H1 (cell line): ENCODE measurements at regions not wholly inside any gene's neighbourhood (a gene's known extent, or its start where the extent isn't known, plus 50 kb on each side); places are given as distances from the start of the nearest gene placed in this dataset.

Source experiments
- CTCF ChIA-PET: fragments of 300-600 bp; sonication (Branson Sonifier 250); formaldehyde crosslinking; loops from one replicate; lab custom pipeline; 2021; ENCODE audit not compliant: partially characterized antibody; lab: Charles Lee
- POLR2A ChIA-PET: fragments of 300-600 bp; sonication (Branson Sonifier 250); formaldehyde crosslinking; loops from one replicate; lab custom pipeline; 2021; ENCODE audit warnings: inconsistent platforms; ENCODE audit not compliant: partially characterized antibody; lab: Charles Lee
- DNase-seq, 2 experiments: peaks; one replicate each; pipeline versions ENCODE4 v3.0.0 to v3.0.0-alpha.2; 2010 to 2022; ENCODE audit warnings: low spot score in 2 of 2, low read depth in 1 of 2, mixed read lengths in 1 of 2
- FAIRE-seq: peaks from 2 replicates; lab custom pipeline; 2011; peaks lifted over from hg19 to GRCh38; lab: Jason Lieb, UNC
- H2AFZ ChIP-seq: 2 replicates; pipeline ENCODE4 v1.8.1; 2012; ENCODE audit warnings: low read length, inconsistent platforms
- H2AK5ac ChIP-seq: 2 replicates; pipeline ENCODE4 v1.6.1; 2013; ENCODE audit warnings: low read depth, low read length
- H2BK120ac ChIP-seq: replicated peaks from 2 replicates; pipeline ENCODE3; 2013; ENCODE audit warnings: low read depth, low read length, inconsistent platforms
- H2BK12ac ChIP-seq: 2 replicates; pipeline ENCODE4 v1.6.1; 2013; ENCODE audit warnings: low read depth, low read length
- H2BK15ac ChIP-seq: 2 replicates; pipeline ENCODE4 v1.6.1; 2013; ENCODE audit warnings: low read length
- H2BK20ac ChIP-seq: 2 replicates; pipeline ENCODE4 v1.6.1; 2013; ENCODE audit warnings: low read length
- H2BK5ac ChIP-seq: 2 replicates; pipeline ENCODE4 v1.6.1; 2013; ENCODE audit warnings: low read depth, low read length
- H3K14ac ChIP-seq: 2 replicates; pipeline ENCODE4 v1.6.1; 2013; ENCODE audit warnings: inconsistent platforms; ENCODE audit not compliant: insufficient read length
- H3K18ac ChIP-seq: 2 replicates; pipeline ENCODE4 v1.6.1; 2013; ENCODE audit warnings: low read length; ENCODE audit errors: extremely low read depth
- H3K23ac ChIP-seq: 2 replicates; pipeline ENCODE4 v1.6.1; 2013; ENCODE audit warnings: inconsistent platforms; ENCODE audit not compliant: insufficient read length
- H3K23me2 ChIP-seq: 2 replicates; pipeline ENCODE4 v1.6.1; 2013; ENCODE audit warnings: low read depth, low read length
- H3K27ac ChIP-seq: 2 replicates; pipeline ENCODE4 v1.6.1; 2011; ENCODE audit warnings: low read depth, low read length, inconsistent platforms
- H3K27me3 ChIP-seq, 4 experiments: replicated peaks in 1 of 4; 1 replicate in 1 of 4; 2 replicates in 3 of 4; pipeline versions ENCODE4 v1.6.1 to v1.8.1; 2011 to 2013; ENCODE audit warnings: low read length in 3 of 4, mild to moderate bottlenecking in 3 of 4, inconsistent platforms in 2 of 4, mixed read lengths in 2 of 4, moderate library complexity in 1 of 4; ENCODE audit not compliant: control insufficient read depth in 3 of 4, insufficient read depth in 3 of 4; ENCODE audit errors: extremely low read depth in 1 of 4
- H3K36me3 ChIP-seq, 4 experiments: 2 replicates each; pipeline versions ENCODE4 v1.6.1 to v1.8.1; 2011 to 2013; ENCODE audit warnings: mild to moderate bottlenecking in 4 of 4, low read length in 3 of 4, moderate library complexity in 2 of 4, control low read depth in 1 of 4, inconsistent platforms in 1 of 4; ENCODE audit not compliant: insufficient read depth in 4 of 4, control insufficient read depth in 2 of 4
- H3K4ac ChIP-seq: replicated peaks from 2 replicates; pipeline ENCODE3; 2013; ENCODE audit warnings: low read length, low read depth, mixed read lengths, inconsistent platforms; ENCODE audit not compliant: insufficient read length
- H3K4me1 ChIP-seq, 4 experiments: replicated peaks in 1 of 4; 1 replicate in 1 of 4; 2 replicates in 3 of 4; pipeline versions ENCODE4 v1.6.1 to v1.8.1; 2011 to 2013; ENCODE audit warnings: low read length in 3 of 4, inconsistent platforms in 2 of 4, mixed read lengths in 1 of 4; ENCODE audit not compliant: insufficient read depth in 4 of 4, control insufficient read depth in 3 of 4
- H3K4me2 ChIP-seq, 2 experiments: 2 replicates each; pipeline versions ENCODE4 v1.6.1 to v1.8.1; 2011 to 2013; ENCODE audit warnings: low read depth in 2 of 2, low read length in 2 of 2, control low read depth in 1 of 2, inconsistent platforms in 1 of 2, mild to moderate bottlenecking in 1 of 2; ENCODE audit not compliant: insufficient read depth in 1 of 2
- H3K4me3 ChIP-seq, 4 experiments: fragments of 200-600, 300-600 bp in 1 of 4; sonication (generic), shearing (Covaris generic), sonication (Bioruptor Twin) in 1 of 4; 2 replicates each; pipeline versions ENCODE4 v1.5.1 to v1.8.1; 2011 to 2016; ENCODE audit warnings: low read length in 4 of 4, low read depth in 3 of 4, control low read depth in 2 of 4, inconsistent platforms in 2 of 4, mild to moderate bottlenecking in 2 of 4, mixed read lengths in 1 of 4, moderate library complexity in 1 of 4; ENCODE audit not compliant: insufficient read depth in 2 of 4; ENCODE audit errors: extremely low read depth in 1 of 4
- H3K56ac ChIP-seq: replicated peaks from 2 replicates; pipeline ENCODE3; 2013; ENCODE audit warnings: low read depth, mild to moderate bottlenecking, mixed read lengths, low read length, inconsistent platforms; ENCODE audit not compliant: insufficient read length
- H3K79me1 ChIP-seq: 2 replicates; pipeline ENCODE4 v1.6.1; 2013; ENCODE audit warnings: low read depth, low read length, control low read depth
- H3K79me2 ChIP-seq, 2 experiments: 2 replicates each; pipeline versions ENCODE4 v1.6.1 to v1.8.1; 2012 to 2013; ENCODE audit warnings: low read length in 2 of 2, mild to moderate bottlenecking in 2 of 2, inconsistent platforms in 1 of 2; ENCODE audit not compliant: insufficient read depth in 2 of 2, control insufficient read depth in 1 of 2
- H3K9ac ChIP-seq, 4 experiments: replicated peaks in 1 of 4; 1 replicate in 1 of 4; 2 replicates in 3 of 4; pipeline versions ENCODE4 v1.6.1 to v1.8.1; 2011 to 2013; ENCODE audit warnings: low read depth in 3 of 4, low read length in 3 of 4, control low read depth in 2 of 4, mild to moderate bottlenecking in 2 of 4, moderate library complexity in 2 of 4, inconsistent platforms in 1 of 4; ENCODE audit errors: extremely low read depth in 1 of 4
- H3K9me3 ChIP-seq, 2 experiments: 2 replicates each; pipeline versions ENCODE4 v1.6.1 to v1.8.1; 2012 to 2013; ENCODE audit warnings: mild to moderate bottlenecking in 2 of 2, moderate library complexity in 2 of 2, control low read depth in 1 of 2, inconsistent platforms in 1 of 2, low read depth in 1 of 2, low read length in 1 of 2, mixed read lengths in 1 of 2; ENCODE audit not compliant: insufficient read depth in 2 of 2
- H4K20me1 ChIP-seq, 2 experiments: replicated peaks in 1 of 2; 2 replicates each; pipeline versions ENCODE3 to v1.8.1; 2011 to 2013; ENCODE audit warnings: inconsistent platforms in 2 of 2, low read length in 2 of 2, mild to moderate bottlenecking in 1 of 2; ENCODE audit not compliant: insufficient read depth in 2 of 2, control insufficient read depth in 1 of 2
- H4K5ac ChIP-seq: 2 replicates; pipeline ENCODE4 v1.6.1; 2013; ENCODE audit warnings: low read length, low read depth, mixed read lengths, inconsistent platforms; ENCODE audit not compliant: insufficient read length
- H4K8ac ChIP-seq: 2 replicates; pipeline ENCODE4 v1.8.0; 2013; ENCODE audit warnings: mild to moderate bottlenecking, moderate library complexity, low read length, inconsistent platforms; ENCODE audit not compliant: insufficient read depth; ENCODE audit errors: extremely low read depth
- H4K91ac ChIP-seq: replicated peaks from 2 replicates; pipeline ENCODE3; 2013; ENCODE audit warnings: low read length, mixed read lengths, inconsistent platforms; ENCODE audit not compliant: insufficient read length
- BRCA1 ChIP-seq: IDR thresholded peaks from 2 replicates; pipeline ENCODE4 v1.6.1; 2012; ENCODE audit warnings: low read depth, low read length, improper control_type of control experiment
- CREB1 ChIP-seq: IDR thresholded peaks from 2 replicates; pipeline ENCODE4 v1.6.1; 2012; ENCODE audit warnings: inconsistent platforms
- WGBS, 2 experiments: shearing (Covaris generic) in 1 of 2; methylation state at CpG; one replicate each; pipeline versions ENCODE4 v1.1.6 to v1.1.7; 2013 to 2015; ENCODE audit warnings: low lambda C conversion rate in 2 of 2, mixed read lengths in 2 of 2, inconsistent platforms in 1 of 2, low coverage in 1 of 2, missing lambda C conversion rate in 1 of 2; ENCODE audit not compliant: insufficient replicate concordance in 2 of 2, insufficient coverage in 1 of 2, insufficient read length in 1 of 2; ENCODE audit errors: extremely low coverage in 1 of 2, missing lambda C conversion rate in 1 of 2; 5-methylcytosine and 5-hydroxymethylcytosine counted together

- ChIA-PET CTCF (interaction anchor here (0.7 to 1.0 kb wide), 7 partner anchors 27 to 591 kb away, joined by 3 read pairs; no protein-coding TSS in a partner anchor), POLR2A (no interaction called here)
These were observed 240.2 kb upstream of the TANK start for GRCh38 chr2:160920061-160920460.

More at GRCh38 chr2:160920061-160920460, 240.2 kb upstream of the TANK start:
- Histone ChIP-seq H2BK12ac (no peak overlapping the region), H4K5ac (no peak overlapping the region), H3K23ac (no peak overlapping the region), H3K4me2 (no peak overlapping the region), H3K4me1 (peaks cover 0 to 8% (median 4%) of the 10 kb centered on the region in 4 experiments; a peak in 3 of 7 replicates), H3K79me2 (no peaks in the 10 kb centered on the region), H3K9ac (no peak overlapping the region), H2AFZ (0 out of 2 replicates have a peak overlapping the region, but pooled peaks have one; percentile 18), H3K27ac (no peak overlapping the region), H2BK120ac (no peak overlapping the region), H3K9me3 (0 out of 4 replicates have a peak, but pooled peaks cover 0 to 1% of the 10 kb centered on the region in 2 experiments), H4K8ac (no peak overlapping the region), H4K91ac (no peak overlapping the region), H2BK20ac (no peak overlapping the region), H2BK5ac (no peak overlapping the region), H3K36me3 (no peaks in the 10 kb centered on the region), H3K56ac (no peak overlapping the region), H3K23me2 (no peaks in the 10 kb centered on the region), H2AK5ac (no peak overlapping the region), H3K18ac (no peak overlapping the region), H3K79me1 (no peaks in the 10 kb centered on the region), H3K14ac (no peak overlapping the region), H3K27me3 (no peaks in the 10 kb centered on the region), H4K20me1 (no peaks in the 10 kb centered on the region), H3K4ac (no peak overlapping the region), H2BK15ac (no peak overlapping the region), H3K4me3 (no peak overlapping the region)
- no peak for TF ChIP-seq BRCA1
- TF ChIP-seq CREB1: no peak
- DNase-seq: no peak
- 77% methylated on average over 1 of the region's 1 CpG; no CpG with 5 or more reads in 1 of the 2 experiments for WGBS, 2 experiments
- no peak for FAIRE-seq
